ENCODE measurements at regions not wholly inside any gene's neighbourhood (a gene's known extent, or its start where the extent isn't known, plus 50 kb on each side); places are given as distances from the start of the nearest gene placed in this dataset.

GRCh38 chr12:124147027-124147426 lies 147.9 kb upstream of the RFLNA start:
- Histone ChIP-seq H3K9me3 (peaks cover 12% of the 10 kb centered on the region), H3K27ac (no peak overlapping the region), H3K4me3 (no peak overlapping the region), H3K4me1 (no peaks in the 10 kb centered on the region), H3K4me2 (no peak overlapping the region)
- 63% methylated on average over 2 of the region's 2 CpGs for whole genome bisulfite sequencing (ENCODE audit: missing lambda C conversion rate)
- ChIA-PET CTCF (no interaction called here), POLR2A (no interaction called here)
- FAIRE-seq (no peak), ATAC-seq (no peak), DNase-seq (ENCODE audit: low read depth in 1 of 2, low spot score in 1 of 2) (no peak)
- TF ChIP-seq KDM5A (IDR thresholded peaks at IDR 0.05) (no peak), NPAS2 (CRISPR knock-in tag; IDR thresholded peaks at IDR 0.05; ENCODE audit: borderline replicate concordance) (no peak), RFX5 (IDR thresholded peaks at IDR 0.05) (no peak), CHD4 (IDR thresholded peaks at IDR 0.05; ENCODE audit: borderline replicate concordance) (no peak), RAD21 (conservative IDR thresholded peaks at IDR 0.05 in 1 of 2, IDR thresholded peaks at IDR 0.05 in 1 of 2) (no peak), HOXB5 (CRISPR knock-in tag; IDR thresholded peaks at IDR 0.05) (no peak), HES2 (IDR thresholded peaks at IDR 0.05) (no peak), HEYL (CRISPR knock-in tag; IDR thresholded peaks at IDR 0.05) (no peak), RARB (CRISPR knock-in tag; IDR thresholded peaks at IDR 0.05) (no peak), FOSB (CRISPR knock-in tag; IDR thresholded peaks at IDR 0.05) (no peak), ZC3H11A (IDR thresholded peaks at IDR 0.05) (no peak), CBX2 (IDR thresholded peaks at IDR 0.05; ENCODE audit: borderline replicate concordance, low read depth) (no peak)
- TF ChIP-seq, protein P1, sequence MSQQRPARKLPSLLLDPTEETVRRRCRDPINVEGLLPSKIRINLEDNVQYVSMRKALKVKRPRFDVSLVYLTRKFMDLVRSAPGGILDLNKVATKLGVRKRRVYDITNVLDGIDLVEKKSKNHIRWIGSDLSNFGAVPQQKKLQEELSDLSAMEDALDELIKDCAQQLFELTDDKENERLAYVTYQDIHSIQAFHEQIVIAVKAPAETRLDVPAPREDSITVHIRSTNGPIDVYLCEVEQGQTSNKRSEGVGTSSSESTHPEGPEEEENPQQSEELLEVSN (IDR thresholded peaks at IDR 0.05; ENCODE audit: borderline replicate concordance, low read depth): no peak
- TF ChIP-seq, protein P2, sequence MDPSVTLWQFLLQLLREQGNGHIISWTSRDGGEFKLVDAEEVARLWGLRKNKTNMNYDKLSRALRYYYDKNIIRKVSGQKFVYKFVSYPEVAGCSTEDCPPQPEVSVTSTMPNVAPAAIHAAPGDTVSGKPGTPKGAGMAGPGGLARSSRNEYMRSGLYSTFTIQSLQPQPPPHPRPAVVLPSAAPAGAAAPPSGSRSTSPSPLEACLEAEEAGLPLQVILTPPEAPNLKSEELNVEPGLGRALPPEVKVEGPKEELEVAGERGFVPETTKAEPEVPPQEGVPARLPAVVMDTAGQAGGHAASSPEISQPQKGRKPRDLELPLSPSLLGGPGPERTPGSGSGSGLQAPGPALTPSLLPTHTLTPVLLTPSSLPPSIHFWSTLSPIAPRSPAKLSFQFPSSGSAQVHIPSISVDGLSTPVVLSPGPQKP (IDR thresholded peaks at IDR 0.05; ENCODE audit: low read depth, low read length): no peak

GRCh38 chr12:124147575-124147974 lies 147.3 kb upstream of the RFLNA start:
- Histone ChIP-seq H3K4me3 (no peak overlapping the region), H3K9me3 (peaks cover 8% of the 10 kb centered on the region), H3K27ac (no peak overlapping the region), H3K4me1 (no peaks in the 10 kb centered on the region), H3K4me2 (no peak overlapping the region)
- POLR2A ChIA-PET: no interaction called here
- FAIRE-seq: no peak
- ATAC-seq: no peak
- CTCF ChIA-PET: no interaction called here
- 52% methylated on average over 6 of the region's 6 CpGs for WGBS (ENCODE audit: missing lambda C conversion rate)
- no peak for DNase-seq (ENCODE audit: low read depth in 1 of 2, low spot score in 1 of 2)
- no peak for TF ChIP-seq CHD2 (IDR thresholded peaks at IDR 0.05; ENCODE audit: low read length, partially characterized antibody)
- no peak for TF ChIP-seq KDM5A (IDR thresholded peaks at IDR 0.05)
- TF ChIP-seq, protein P3, sequence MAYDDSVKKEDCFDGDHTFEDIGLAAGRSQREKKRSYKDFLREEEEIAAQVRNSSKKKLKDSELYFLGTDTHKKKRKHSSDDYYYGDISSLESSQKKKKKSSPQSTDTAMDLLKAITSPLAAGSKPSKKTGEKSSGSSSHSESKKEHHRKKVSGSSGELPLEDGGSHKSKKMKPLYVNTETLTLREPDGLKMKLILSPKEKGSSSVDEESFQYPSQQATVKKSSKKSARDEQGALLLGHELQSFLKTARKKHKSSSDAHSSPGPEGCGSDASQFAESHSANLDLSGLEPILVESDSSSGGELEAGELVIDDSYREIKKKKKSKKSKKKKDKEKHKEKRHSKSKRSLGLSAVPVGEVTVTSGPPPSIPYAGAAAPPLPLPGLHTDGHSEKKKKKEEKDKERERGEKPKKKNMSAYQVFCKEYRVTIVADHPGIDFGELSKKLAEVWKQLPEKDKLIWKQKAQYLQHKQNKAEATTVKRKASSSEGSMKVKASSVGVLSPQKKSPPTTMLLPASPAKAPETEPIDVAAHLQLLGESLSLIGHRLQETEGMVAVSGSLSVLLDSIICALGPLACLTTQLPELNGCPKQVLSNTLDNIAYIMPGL (CRISPR knock-in tag; IDR thresholded peaks at IDR 0.05; ENCODE audit: borderline replicate concordance): no peak
- TF ChIP-seq FOSL2 (IDR thresholded peaks at IDR 0.05): no peak
- TF ChIP-seq FOSL2 (CRISPR knock-in tag; IDR thresholded peaks at IDR 0.05): no peak
- no peak for TF ChIP-seq GATA3 (IDR thresholded peaks at IDR 0.05; ENCODE audit: borderline replicate concordance)
- TF ChIP-seq NFE2L2 (conservative IDR thresholded peaks at IDR 0.05; ENCODE audit: low read length): no peak
- TF ChIP-seq NPAS2 (CRISPR knock-in tag; IDR thresholded peaks at IDR 0.05; ENCODE audit: borderline replicate concordance): no peak
- no peak for TF ChIP-seq MYC (IDR thresholded peaks at IDR 0.05; ENCODE audit: borderline replicate concordance, low read length)
- no peak for TF ChIP-seq ZNF302 (CRISPR knock-in tag; IDR thresholded peaks at IDR 0.05)
- no peak for TF ChIP-seq REST (IDR thresholded peaks at IDR 0.05)
- no peak for TF ChIP-seq SREBF2 (IDR thresholded peaks at IDR 0.05)
- TF ChIP-seq ZSCAN20 (CRISPR knock-in tag; IDR thresholded peaks at IDR 0.05): no peak
- TF ChIP-seq RNF2 (IDR thresholded peaks at IDR 0.05; ENCODE audit: borderline replicate concordance, low read depth): no peak
- no peak for TF ChIP-seq TFCP2L1 (CRISPR knock-in tag; IDR thresholded peaks at IDR 0.05)
- no peak for TF ChIP-seq CTCF (IDR thresholded peaks at IDR 0.05)
- TF ChIP-seq RAD21 (conservative IDR thresholded peaks at IDR 0.05 in 1 of 2, IDR thresholded peaks at IDR 0.05 in 1 of 2): no peak
- TF ChIP-seq, protein P4, sequence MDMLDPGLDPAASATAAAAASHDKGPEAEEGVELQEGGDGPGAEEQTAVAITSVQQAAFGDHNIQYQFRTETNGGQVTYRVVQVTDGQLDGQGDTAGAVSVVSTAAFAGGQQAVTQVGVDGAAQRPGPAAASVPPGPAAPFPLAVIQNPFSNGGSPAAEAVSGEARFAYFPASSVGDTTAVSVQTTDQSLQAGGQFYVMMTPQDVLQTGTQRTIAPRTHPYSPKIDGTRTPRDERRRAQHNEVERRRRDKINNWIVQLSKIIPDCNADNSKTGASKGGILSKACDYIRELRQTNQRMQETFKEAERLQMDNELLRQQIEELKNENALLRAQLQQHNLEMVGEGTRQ (IDR thresholded peaks at IDR 0.05): no peak
